ENCODE measurements at regions not wholly inside any gene's neighbourhood (a gene's known extent, or its start where the extent isn't known, plus 50 kb on each side); places are given as distances from the start of the nearest gene placed in this dataset.
"Not testable (repeated sequence)": the region's sequence is repeated elsewhere in the genome, so short reads cannot be mapped to it uniquely, and the experiment has no call there.

DNA sequence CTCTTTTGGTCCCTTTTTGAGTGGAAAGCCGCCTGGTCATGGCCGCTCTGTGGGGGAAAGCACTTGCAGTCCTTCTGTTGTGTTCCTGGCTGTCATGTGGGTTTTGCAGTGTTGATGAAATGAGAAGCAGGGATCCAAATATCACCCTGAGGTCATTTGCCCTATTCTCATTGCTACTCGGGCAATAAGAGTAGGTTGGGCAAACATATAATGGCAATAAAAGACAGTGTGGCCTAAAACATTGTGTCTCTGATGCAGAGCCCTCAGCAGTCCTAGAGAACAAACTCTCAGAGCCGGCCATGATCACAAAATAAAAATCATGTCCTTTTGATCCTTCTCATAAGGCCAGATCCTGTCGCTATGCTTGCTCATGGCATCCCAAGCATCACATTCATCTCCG is 361.1 kb upstream of the KLF4 start:
- ATAC-seq, result no peak

GRCh38 chr9:107847978-107848964 is 358.7 kb upstream of the KLF4 start:
- ATAC-seq, result no peak

- ATAC-seq, result no peak
Observed at GRCh38 chr9:107842530-107842929, 353.0 kb upstream of the KLF4 start.

- ATAC-seq, result no peak
Observed at GRCh38 chr9:107841076-107841475, 351.5 kb upstream of the KLF4 start.

DNA sequence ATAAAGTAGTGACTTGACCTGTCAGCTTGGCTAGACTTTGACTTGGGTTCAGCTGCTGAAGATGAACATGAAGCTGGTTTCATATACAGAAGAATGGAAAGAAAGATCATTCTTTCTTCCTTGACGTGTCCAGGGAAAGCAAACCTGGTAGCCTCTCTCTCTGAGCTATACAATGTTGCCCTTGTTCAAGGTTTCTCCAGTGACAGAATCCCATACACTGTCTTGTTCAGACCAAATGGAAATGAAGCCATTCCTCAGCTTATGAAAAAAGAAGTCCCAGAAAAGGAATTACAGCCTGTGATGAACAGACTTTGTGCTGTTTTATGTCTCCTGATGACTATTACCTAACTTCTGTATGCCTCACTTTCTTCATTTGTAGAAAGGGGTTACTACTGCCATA is 349.8 kb upstream of the KLF4 start:
- no peak for ATAC-seq

- ATAC-seq, result no peak
Observed at GRCh38 chr9:107838766-107839165, 349.2 kb upstream of the KLF4 start.

DNA sequence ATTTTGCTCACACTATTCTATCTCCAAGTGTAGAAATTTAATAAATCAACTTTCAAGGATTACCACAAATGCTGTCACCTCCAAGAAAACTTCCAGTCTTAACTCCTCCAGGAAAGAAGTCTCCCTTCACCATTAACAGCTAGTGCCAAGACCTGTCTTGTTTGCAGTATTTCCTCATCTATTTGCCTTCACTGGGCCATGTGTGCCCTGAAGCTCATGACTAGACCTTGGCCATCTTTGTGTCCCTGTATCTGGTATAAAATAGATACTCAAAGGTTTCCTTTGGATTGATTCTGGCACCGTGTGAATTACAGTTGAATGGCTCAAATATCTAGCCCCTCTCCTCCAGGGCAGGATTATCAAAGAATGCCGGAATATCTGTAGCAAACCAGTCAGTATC is 346.7 kb upstream of the KLF4 start:
- no peak for ATAC-seq

GRCh38 chr9:107833295-107833694 is 343.7 kb upstream of the KLF4 start:
- ATAC-seq, result no peak

GRCh38 chr9:107832871-107833270 is 343.3 kb upstream of the KLF4 start:
- ATAC-seq, result no peak

GRCh38 chr9:107830479-107830878 is 340.9 kb upstream of the KLF4 start:
- ATAC-seq, result no peak

GRCh38 chr9:107827884-107828283 is 338.3 kb upstream of the KLF4 start:
- ATAC-seq, result no peak

DNA sequence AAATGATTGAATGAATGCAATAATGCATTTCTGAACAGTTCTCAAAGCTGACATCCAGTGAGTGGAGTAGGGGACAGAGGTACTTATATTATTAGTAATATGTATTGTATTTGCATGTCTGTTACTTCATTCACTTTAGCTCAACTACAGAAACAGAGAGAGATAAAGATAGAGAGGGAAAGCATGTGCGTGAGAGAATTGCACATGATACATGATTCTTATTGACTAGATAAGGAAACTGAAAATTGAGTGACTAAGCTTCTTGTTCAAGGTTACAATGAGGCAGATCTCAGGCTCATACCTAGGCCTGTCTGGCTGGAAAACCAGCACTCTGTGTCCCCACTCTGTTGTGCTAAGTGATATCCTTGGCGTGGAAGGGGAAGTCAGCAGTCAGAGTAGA is 337.7 kb upstream of the KLF4 start:
- ATAC-seq, result no peak

DNA sequence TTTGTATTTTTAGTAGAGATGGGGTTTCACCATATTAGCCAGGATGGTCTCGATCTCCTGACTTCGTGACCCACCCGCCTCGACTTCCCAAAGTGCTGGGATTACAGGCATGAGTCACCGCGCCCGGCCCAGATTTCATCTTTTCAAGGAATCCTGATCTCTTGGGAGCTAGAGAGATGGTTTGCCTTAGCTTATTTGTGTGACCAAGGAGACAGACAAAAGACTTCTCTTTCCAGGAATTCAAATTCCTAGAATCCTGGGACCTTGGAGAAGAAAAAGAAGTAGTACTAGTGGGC is 337.1 kb upstream of the KLF4 start:
- ATAC-seq, result not testable (repeated sequence)

GRCh38 chr9:107824556-107824955 is 335.0 kb upstream of the KLF4 start:
- ATAC-seq, result no peak

GRCh38 chr9:107819772-107820565 is 330.4 kb upstream of the KLF4 start:
- no peak for ATAC-seq

DNA sequence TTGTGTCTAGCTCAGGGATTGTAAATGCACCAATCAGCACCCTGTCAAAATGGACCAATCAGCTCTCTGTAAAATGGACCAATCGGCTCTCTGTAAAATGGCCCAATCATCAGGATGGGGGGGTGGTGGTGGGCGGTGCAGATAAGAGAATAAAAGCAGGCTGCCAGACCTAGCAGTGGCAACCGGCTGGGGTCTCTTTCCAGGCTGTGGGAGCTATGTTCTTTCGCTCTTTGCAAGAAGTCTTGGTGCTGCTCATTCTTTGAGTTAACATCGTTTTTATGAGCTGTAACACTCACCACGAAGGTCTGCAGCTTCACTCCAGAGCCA is 328.9 kb upstream of the KLF4 start:
- not testable (repeated sequence) for ATAC-seq

- ATAC-seq, result not testable (repeated sequence)
Observed at GRCh38 chr9:107817595-107818502, 328.3 kb upstream of the KLF4 start.

DNA sequence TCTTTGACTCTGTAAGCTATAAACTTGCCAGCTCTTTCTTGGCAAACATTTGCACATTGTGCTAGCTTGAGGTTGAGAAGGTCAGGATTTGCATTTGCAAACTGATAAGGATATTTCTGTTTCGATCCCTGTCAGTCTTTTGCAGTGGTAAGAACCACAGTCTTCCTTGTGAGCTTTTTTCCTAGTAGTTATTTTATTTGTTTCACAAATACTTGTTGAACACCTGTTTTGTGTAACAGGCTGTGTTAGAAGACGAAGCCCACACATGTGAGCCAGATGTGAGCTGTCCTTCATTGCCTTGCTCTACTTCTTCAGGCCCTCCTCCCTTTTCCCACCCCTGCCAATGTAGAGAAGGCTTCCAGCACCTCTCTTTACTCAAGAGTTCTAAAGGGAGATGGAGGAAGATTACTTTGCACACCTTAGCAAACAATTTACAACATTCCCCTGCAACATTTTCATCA is 327.0 kb upstream of the KLF4 start:
- ATAC-seq, result no peak

GRCh38 chr9:107815782-107816560 is 326.4 kb upstream of the KLF4 start:
- no peak for ATAC-seq

GRCh38 chr9:107813287-107813686 is 323.7 kb upstream of the KLF4 start:
- no peak for ATAC-seq

DNA sequence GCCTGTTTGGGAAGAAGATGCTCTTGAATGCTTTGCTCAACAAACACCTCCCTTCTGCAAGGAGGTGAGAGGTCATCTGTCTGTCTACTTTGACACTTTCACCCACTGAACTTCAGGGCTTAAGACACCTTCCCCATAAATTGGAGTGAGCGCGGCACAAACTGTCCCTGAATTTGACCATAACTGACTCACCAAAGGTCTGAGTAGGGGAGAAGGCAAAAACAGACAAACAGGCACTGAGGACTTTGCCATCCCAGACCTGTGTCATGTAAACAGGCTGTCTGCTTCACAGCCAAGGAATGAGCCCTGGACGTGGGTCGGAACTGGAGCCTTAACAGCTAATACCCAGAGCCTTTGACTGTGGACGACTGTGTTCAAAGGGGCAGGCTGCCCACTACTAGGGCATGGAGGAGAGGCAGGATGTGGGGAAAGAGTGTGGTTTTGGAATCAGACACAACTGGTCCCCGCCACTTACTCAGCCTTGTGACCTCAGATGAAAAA is 320.9 kb upstream of the KLF4 start:
- ATAC-seq, result no peak

Data from activated CD4-positive, CD25-positive, alpha-beta regulatory T cell treated with anti-CD3 and anti-CD28 coated beads, Interleukin-2, amount 50 U/mL, for 24 hours (primary cell).